ENCODE measurements at regions not wholly inside any gene's neighbourhood (a gene's known extent, or its start where the extent isn't known, plus 50 kb on each side); places are given as distances from the start of the nearest gene placed in this dataset.

DNA sequence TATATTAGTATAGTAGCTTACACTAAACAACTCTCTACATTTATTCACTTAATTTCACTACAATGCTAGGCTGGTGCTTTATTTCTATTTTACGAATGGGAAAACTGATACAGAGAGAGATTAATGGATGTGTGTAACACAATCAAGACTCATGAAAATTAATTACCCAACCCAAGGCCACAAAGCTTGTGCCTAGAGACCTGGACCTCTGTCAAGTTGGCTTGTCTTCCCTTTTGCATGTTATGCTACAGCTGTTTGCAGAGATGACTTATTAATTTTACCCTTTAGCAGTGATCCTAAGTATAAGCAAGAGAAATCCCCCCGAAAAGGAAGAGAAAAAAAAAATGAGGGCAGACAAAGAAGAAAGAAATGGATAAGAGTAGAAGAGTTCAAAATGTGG, 162.5 kb downstream of the C3orf38 start (continued):
- TF ChIP-seq CHD7 (IDR thresholded peaks at IDR 0.05; ENCODE audit: insufficient replicate concordance, low read length) (no peak), KDM4A (IDR thresholded peaks at IDR 0.05; ENCODE audit: low read depth, low read length, severe bottlenecking) (no peak), SRF (IDR thresholded peaks at IDR 0.05; ENCODE audit: low read depth, low read length) (no peak), CBX8 (IDR thresholded peaks at IDR 0.05; ENCODE audit: borderline replicate concordance, low read depth, low read length) (no peak), GABPA (IDR thresholded peaks at IDR 0.05; ENCODE audit: borderline replicate concordance, insufficient read depth, low read length) (no peak), RNF2 (IDR thresholded peaks at IDR 0.05; ENCODE audit: borderline replicate concordance, low read depth, low read length, missing control alignments, poor library complexity, severe bottlenecking) (no peak), TAF1 (IDR thresholded peaks at IDR 0.05; ENCODE audit: low read depth, low read length) (no peak), POU5F1 (IDR thresholded peaks at IDR 0.05; ENCODE audit: low read depth, low read length) (no peak), EGR1 (IDR thresholded peaks at IDR 0.05; ENCODE audit: borderline replicate concordance, low read depth, low read length) (no peak)

Measured in H1 (cell line).